ENCODE measurements at regions not wholly inside any gene's neighbourhood (a gene's known extent, or its start where the extent isn't known, plus 50 kb on each side); places are given as distances from the start of the nearest gene placed in this dataset.

DNA sequence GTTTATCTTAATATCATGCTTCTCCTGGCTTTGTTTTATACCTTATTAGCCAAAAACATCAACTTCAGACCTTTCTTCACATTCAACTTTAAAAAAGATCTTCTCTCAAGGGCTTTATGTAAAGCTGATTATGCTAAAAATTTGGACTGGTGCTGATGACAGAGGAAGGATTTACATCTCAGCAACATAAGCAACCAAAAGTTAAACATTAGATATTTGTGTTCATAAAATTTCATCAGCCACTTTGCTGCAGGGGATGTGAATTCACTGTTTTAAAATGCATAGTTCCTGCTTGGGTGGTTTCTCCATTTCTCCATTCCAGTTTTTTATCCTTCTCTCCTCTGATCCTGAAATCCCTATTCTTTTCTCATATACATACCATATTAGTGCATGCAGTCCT, 398.6 kb upstream of the DDI1 start:
- dilution Hi-C loops (cut with MboI; ENCODE audit: extremely low pct_ligation_motif_present, low sequenced_read_pairs): no loop called here

DNA sequence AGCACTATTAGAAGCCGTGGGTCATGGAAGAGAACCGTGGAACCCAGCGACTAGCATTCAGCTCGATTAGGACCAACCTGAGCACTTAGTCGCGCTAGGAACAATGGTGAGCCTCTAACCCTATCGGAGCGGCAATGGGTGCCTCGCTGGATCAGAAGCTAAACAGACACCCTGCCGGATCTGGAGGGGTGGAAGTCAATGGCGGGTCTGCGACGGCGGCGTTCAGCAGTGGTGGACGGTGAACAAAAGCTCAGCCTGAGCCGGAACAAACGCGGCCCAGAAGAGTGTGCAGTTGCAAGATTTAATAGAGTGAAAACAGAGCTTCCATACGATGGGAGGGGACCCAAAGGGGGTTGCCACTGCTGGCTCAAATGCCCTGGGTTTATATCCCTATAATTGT, 391.8 kb upstream of the DDI1 start:
- ChIA-PET POLR2A (no interaction called here), CTCF (interaction anchor here (1.0 kb wide), 1 partner anchor 38 kb away, joined by 3 read pairs; no protein-coding TSS in a partner anchor)
- no peak overlapping the region for H3K4me3 ChIP-seq (replicated peaks in 1 of 3; ENCODE audit: insufficient read depth in 1 of 3, low read depth in 1 of 3, low read length in 3 of 3)
- H3K36me3 ChIP-seq (ENCODE audit: control insufficient read depth in 2 of 2, extremely low read depth in 1 of 2, insufficient read depth in 2 of 2, low read length in 2 of 2): no peaks in the 10 kb centered on the region
- intact Hi-C loops (cut with micrococcal nuclease): no loop called here
- dilution Hi-C loops (cut with MboI; ENCODE audit: extremely low pct_ligation_motif_present, low sequenced_read_pairs): no loop called here
- H3K4me2 ChIP-seq (ENCODE audit: insufficient read depth, low read length): no peak overlapping the region
- no peaks in the 10 kb centered on the region for H3K27me3 ChIP-seq (ENCODE audit: control insufficient read depth in 2 of 2, insufficient read depth in 2 of 2, low read length in 2 of 2)
- H3K4me1 ChIP-seq (ENCODE audit: control insufficient read depth, extremely low read depth, insufficient read depth, low read length): peaks cover 2% of the 10 kb centered on the region
- H3K9me3 ChIP-seq (replicated peaks; ENCODE audit: control insufficient read depth, insufficient read depth, low read length): no peaks in the 10 kb centered on the region
- BruUV-seq (replicated peaks): no TSS peak
- no peaks in the 10 kb centered on the region for H3K9me1 ChIP-seq (replicated peaks; ENCODE audit: control insufficient read depth, extremely low read depth, insufficient read depth, low read length)
- DNase-seq (ENCODE audit: low read depth, low spot score) (no peak), FAIRE-seq (no peak)
- no peaks in the 10 kb centered on the region for H3K79me2 ChIP-seq (ENCODE audit: control insufficient read depth, insufficient read depth, low read length)
- TF ChIP-seq, protein P1, sequence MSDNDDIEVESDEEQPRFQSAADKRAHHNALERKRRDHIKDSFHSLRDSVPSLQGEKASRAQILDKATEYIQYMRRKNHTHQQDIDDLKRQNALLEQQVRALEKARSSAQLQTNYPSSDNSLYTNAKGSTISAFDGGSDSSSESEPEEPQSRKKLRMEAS (IDR thresholded peaks at IDR 0.05; ENCODE audit: insufficient read depth, insufficient read length): no peak
- no peak for TF ChIP-seq FOS (IDR thresholded peaks at IDR 0.05; ENCODE audit: borderline replicate concordance, insufficient read depth, low read length)
- TF ChIP-seq, protein P2, sequence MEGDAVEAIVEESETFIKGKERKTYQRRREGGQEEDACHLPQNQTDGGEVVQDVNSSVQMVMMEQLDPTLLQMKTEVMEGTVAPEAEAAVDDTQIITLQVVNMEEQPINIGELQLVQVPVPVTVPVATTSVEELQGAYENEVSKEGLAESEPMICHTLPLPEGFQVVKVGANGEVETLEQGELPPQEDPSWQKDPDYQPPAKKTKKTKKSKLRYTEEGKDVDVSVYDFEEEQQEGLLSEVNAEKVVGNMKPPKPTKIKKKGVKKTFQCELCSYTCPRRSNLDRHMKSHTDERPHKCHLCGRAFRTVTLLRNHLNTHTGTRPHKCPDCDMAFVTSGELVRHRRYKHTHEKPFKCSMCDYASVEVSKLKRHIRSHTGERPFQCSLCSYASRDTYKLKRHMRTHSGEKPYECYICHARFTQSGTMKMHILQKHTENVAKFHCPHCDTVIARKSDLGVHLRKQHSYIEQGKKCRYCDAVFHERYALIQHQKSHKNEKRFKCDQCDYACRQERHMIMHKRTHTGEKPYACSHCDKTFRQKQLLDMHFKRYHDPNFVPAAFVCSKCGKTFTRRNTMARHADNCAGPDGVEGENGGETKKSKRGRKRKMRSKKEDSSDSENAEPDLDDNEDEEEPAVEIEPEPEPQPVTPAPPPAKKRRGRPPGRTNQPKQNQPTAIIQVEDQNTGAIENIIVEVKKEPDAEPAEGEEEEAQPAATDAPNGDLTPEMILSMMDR (IDR thresholded peaks at IDR 0.05; ENCODE audit: extremely low read depth in 1 of 2, insufficient read depth in 1 of 2, low read depth in 1 of 2, low read length in 2 of 2): no peak
- TF ChIP-seq POLR2AphosphoS5 (IDR thresholded peaks at IDR 0.05; ENCODE audit: insufficient read depth, low read depth, low read length): no peak
- no peak for TF ChIP-seq POLR2A (IDR thresholded peaks at IDR 0.05; ENCODE audit: low read depth, low read length)
- no peak for TF ChIP-seq EZH2 (IDR thresholded peaks at IDR 0.05; ENCODE audit: borderline replicate concordance, low read depth, low read length, severe bottlenecking)
- TF ChIP-seq MYC (IDR thresholded peaks at IDR 0.05; ENCODE audit: low read depth, low read length): no peak
- no peak for TF ChIP-seq JUN (IDR thresholded peaks at IDR 0.05; ENCODE audit: borderline replicate concordance, insufficient read depth, insufficient read length, low read depth)
- TF ChIP-seq GATA2 (IDR thresholded peaks at IDR 0.05; ENCODE audit: insufficient read depth, insufficient read length, low read depth, low read length): no peak
- no peak overlapping the region for H2AFZ ChIP-seq (ENCODE audit: low read depth, low read length)
- H3K9ac ChIP-seq (replicated peaks; ENCODE audit: extremely low read depth, insufficient read depth, low read length): no peak overlapping the region
- H3K27ac ChIP-seq (ENCODE audit: insufficient read depth, low read depth, low read length): no peak overlapping the region
- H4K20me1 ChIP-seq (replicated peaks; ENCODE audit: control insufficient read depth, extremely low read depth, insufficient read depth, low read length): no peaks in the 10 kb centered on the region

More for the DNA sequence above, 398.6 kb upstream of the DDI1 start:
- ChIA-PET CTCF (no interaction called here), POLR2A (no interaction called here)
- Histone ChIP-seq H3K9me1 (replicated peaks; ENCODE audit: control insufficient read depth, extremely low read depth, insufficient read depth, low read length) (no peaks in the 10 kb centered on the region), H3K79me2 (ENCODE audit: control insufficient read depth, insufficient read depth, low read length) (no peaks in the 10 kb centered on the region), H3K27ac (ENCODE audit: insufficient read depth, low read depth, low read length) (no peak overlapping the region), H3K36me3 (ENCODE audit: control insufficient read depth in 2 of 2, extremely low read depth in 1 of 2, insufficient read depth in 2 of 2, low read length in 2 of 2) (no peaks in the 10 kb centered on the region), H3K4me2 (ENCODE audit: insufficient read depth, low read length) (no peak overlapping the region), H2AFZ (ENCODE audit: low read depth, low read length) (no peak overlapping the region), H4K20me1 (replicated peaks; ENCODE audit: control insufficient read depth, extremely low read depth, insufficient read depth, low read length) (no peaks in the 10 kb centered on the region), H3K9me3 (replicated peaks; ENCODE audit: control insufficient read depth, insufficient read depth, low read length) (no peaks in the 10 kb centered on the region), H3K4me3 (replicated peaks in 1 of 3; ENCODE audit: insufficient read depth in 1 of 3, low read depth in 1 of 3, low read length in 3 of 3) (no peak overlapping the region), H3K9ac (replicated peaks; ENCODE audit: extremely low read depth, insufficient read depth, low read length) (no peak overlapping the region), H3K27me3 (ENCODE audit: control insufficient read depth in 2 of 2, insufficient read depth in 2 of 2, low read length in 2 of 2) (no peaks in the 10 kb centered on the region), H3K4me1 (ENCODE audit: control insufficient read depth, extremely low read depth, insufficient read depth, low read length) (peaks cover 23% of the 10 kb centered on the region)
- BruUV-seq (replicated peaks): no TSS peak
- intact Hi-C loops (cut with micrococcal nuclease): no loop called here
- no peak for DNase-seq (ENCODE audit: low read depth, low spot score)
- FAIRE-seq: no peak
- TF ChIP-seq POLR2A (IDR thresholded peaks at IDR 0.05; ENCODE audit: low read depth, low read length): no peak
- no peak for TF ChIP-seq FOS (IDR thresholded peaks at IDR 0.05; ENCODE audit: borderline replicate concordance, insufficient read depth, low read length)
- TF ChIP-seq MYC (IDR thresholded peaks at IDR 0.05; ENCODE audit: low read depth, low read length): no peak
- TF ChIP-seq EZH2 (IDR thresholded peaks at IDR 0.05; ENCODE audit: borderline replicate concordance, low read depth, low read length, severe bottlenecking): no peak
- no peak for TF ChIP-seq GATA2 (IDR thresholded peaks at IDR 0.05; ENCODE audit: insufficient read depth, insufficient read length, low read depth, low read length)
- TF ChIP-seq JUN (IDR thresholded peaks at IDR 0.05; ENCODE audit: borderline replicate concordance, insufficient read depth, insufficient read length, low read depth): no peak
- no peak for TF ChIP-seq POLR2AphosphoS5 (IDR thresholded peaks at IDR 0.05; ENCODE audit: insufficient read depth, low read depth, low read length)
